GM19035 (cell line): ENCODE measurements at regions not wholly inside any gene's neighbourhood (a gene's known extent, or its start where the extent isn't known, plus 50 kb on each side); places are given as distances from the start of the nearest gene placed in this dataset.
"Not testable (repeated sequence)": the region's sequence is repeated elsewhere in the genome, so short reads cannot be mapped to it uniquely, and the experiment has no call there.

Experiments
- ATAC-seq: cut with Tn5 transposase; IDR thresholded peaks from one replicate; pipeline ENCODE4 v1.9.1; 2021; ENCODE audit not compliant: unreplicated experiment

GRCh38 chr5:152058267-152058666, 133.6 kb upstream of the GLRA1 start:
- no peak for ATAC-seq

GRCh38 chr5:152056931-152057330, 132.3 kb upstream of the GLRA1 start:
- no peak for ATAC-seq

DNA sequence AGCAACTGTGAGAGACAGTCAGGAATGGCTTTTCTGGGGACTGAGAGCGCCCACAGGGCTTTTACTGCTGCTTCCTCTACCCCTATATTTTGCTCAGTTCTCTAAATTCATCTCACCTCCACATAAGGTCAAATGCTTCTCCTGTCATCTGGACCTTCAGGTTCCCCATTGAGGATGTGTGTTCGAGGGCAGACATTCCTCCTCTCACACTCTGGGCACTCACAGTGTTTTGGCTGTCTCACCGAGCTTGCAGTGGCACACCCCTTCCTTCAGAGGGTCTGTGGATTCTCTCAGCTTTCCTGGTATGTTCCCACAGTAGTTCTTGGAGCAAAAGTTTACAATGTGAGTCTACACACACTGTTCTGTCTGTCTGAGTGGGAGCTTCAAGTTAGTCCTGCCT, 127.8 kb upstream of the GLRA1 start:
- no peak for ATAC-seq

- no peak for ATAC-seq
These were observed 127.1 kb upstream of the GLRA1 start for GRCh38 chr5:152051499-152052454.

- no peak for ATAC-seq
These were observed 121.7 kb upstream of the GLRA1 start for GRCh38 chr5:152046361-152046760.

- ATAC-seq = not testable (repeated sequence)
These were observed 114.2 kb upstream of the GLRA1 start for GRCh38 chr5:152038856-152039255.

DNA sequence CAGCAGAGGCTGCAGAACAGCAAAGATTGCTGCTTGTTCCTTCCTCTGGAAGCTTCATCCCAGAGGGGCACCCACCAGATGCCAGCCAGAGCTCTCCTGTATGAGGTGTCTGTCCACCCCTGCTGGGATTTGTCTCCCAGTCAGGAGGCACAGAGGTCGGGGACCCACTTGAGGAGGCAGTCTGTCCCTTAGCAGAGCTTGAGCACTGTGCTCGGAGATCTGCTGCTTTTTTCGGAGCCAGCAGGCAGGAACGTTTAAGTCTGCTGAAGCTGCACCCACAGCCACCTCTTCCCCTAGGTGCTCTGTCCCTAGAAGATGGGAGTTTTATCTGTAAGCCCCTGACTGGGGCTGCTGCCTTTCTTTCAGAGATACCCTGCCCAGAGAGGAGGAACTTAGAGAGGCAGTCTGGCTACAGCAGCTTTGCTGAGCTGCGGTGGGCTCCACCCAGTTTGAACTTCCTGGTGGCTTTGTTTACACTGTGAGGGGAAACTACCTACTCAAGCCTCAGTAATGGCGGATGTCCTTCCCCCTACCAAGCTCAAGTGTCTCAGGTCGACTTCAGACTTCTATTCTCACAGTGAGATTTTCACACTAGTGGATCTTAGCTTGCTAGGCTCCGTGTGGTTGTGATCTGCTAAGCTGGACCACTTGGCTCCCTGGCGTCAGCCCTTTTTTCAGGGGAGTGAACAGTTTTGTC, 101.8 kb upstream of the GLRA1 start:
- ATAC-seq = not testable (repeated sequence)

DNA sequence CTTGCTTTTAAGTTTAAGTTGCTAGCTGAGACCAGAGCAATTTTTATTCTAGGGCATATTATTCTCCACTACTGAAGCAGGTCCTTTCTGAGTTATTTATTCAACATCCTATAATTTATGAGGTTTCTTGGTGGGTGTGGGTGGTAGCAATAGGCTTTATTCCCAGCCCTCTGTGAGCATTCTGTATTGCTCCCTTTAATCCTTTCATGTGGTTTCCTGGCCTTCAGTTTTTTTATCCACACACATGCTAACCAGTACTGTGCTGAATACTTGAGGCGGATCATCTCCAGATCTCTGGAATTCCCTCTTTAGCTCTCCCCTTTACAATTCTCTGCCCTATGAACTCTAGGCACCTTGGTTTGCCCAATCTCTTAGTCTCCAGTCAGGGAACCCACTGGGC, 91.8 kb upstream of the GLRA1 start:
- ATAC-seq = no peak

- ATAC-seq = no peak
These were observed 83.1 kb upstream of the GLRA1 start for GRCh38 chr5:152007653-152008335.

DNA sequence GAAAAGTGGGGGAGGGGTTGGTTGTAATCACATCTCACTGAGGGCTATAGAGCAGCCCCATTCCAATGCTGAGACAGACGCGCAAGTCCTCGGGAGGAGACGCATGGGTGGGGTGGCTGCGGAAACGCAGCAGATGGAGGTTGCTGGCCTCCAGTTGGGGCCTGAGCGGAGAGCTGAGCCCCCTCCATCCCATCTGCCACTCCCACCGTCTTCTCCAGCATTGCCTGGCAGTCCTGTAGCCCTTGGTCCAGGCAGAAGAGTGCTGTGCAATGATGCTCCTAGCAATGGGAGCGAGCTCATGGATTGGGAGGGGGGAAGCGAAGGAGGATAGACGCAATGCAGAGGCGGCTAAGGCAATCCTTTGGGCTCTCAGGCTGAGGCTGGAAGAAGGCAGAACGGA, 79.4 kb upstream of the GLRA1 start:
- ATAC-seq = no peak
